ENCODE measurements at regions not wholly inside any gene's neighbourhood (a gene's known extent, or its start where the extent isn't known, plus 50 kb on each side); places are given as distances from the start of the nearest gene placed in this dataset.
"Not testable (repeated sequence)": the region's sequence is repeated elsewhere in the genome, so short reads cannot be mapped to it uniquely, and the experiment has no call there.

- Mint-ChIP-seq H3K4me1 (ENCODE audit: low read depth in 2 of 2) (no peaks in the 10 kb centered on the region), H3K9me3 (peaks cover 5% of the 10 kb centered on the region), H3K36me3 (no peaks in the 10 kb centered on the region), H3K4me3 (no peak overlapping the region), H3K27ac (no peak overlapping the region), H3K27me3 (no peaks in the 10 kb centered on the region)
- no peak for ATAC-seq
- DNase-seq (ENCODE audit: low spot score), result no peak
These were observed 734.6 kb upstream of the SLITRK1 start for GRCh38 chr13:84616864-84617263.

DNA sequence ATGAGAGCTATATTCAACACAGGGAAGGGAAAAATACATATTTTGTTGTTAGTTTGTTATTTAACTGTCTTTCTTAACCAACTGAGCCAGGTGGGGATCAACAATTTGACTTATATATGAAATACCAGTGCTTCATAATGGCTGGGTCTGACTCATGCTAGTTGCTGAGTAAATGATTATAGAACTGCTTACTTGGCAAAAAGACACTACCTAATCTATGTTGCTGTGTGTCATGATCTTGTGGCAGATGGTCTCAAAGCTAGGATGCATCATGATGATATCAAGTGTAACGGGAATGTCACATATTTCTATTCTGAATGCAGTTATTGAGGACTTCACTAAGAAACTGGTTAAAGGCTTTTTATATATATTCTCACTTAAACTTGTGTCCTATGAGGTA lies 727.4 kb upstream of the SLITRK1 start:
- Mint-ChIP-seq H3K9me3 (peaks cover 4% of the 10 kb centered on the region), H3K4me3 (no peak overlapping the region), H3K27ac (no peak overlapping the region), H3K36me3 (peaks cover 4% of the 10 kb centered on the region), H3K27me3 (no peaks in the 10 kb centered on the region), H3K4me1 (ENCODE audit: low read depth in 2 of 2) (no peaks in the 10 kb centered on the region)
- no peak for ATAC-seq
- no peak for DNase-seq (ENCODE audit: low spot score)

- peaks cover 4% of the 10 kb centered on the region for H3K36me3 Mint-ChIP-seq
- no peaks in the 10 kb centered on the region for H3K27me3 Mint-ChIP-seq
- H3K27ac Mint-ChIP-seq, result no peak overlapping the region
- no peak overlapping the region for H3K4me3 Mint-ChIP-seq
- peaks cover 8% of the 10 kb centered on the region for H3K9me3 Mint-ChIP-seq
- DNase-seq (ENCODE audit: low spot score), result no peak
- no peak for ATAC-seq
- no peaks in the 10 kb centered on the region for H3K4me1 Mint-ChIP-seq (ENCODE audit: low read depth in 2 of 2)
These were observed 725.2 kb upstream of the SLITRK1 start for GRCh38 chr13:84607261-84608013.

DNA sequence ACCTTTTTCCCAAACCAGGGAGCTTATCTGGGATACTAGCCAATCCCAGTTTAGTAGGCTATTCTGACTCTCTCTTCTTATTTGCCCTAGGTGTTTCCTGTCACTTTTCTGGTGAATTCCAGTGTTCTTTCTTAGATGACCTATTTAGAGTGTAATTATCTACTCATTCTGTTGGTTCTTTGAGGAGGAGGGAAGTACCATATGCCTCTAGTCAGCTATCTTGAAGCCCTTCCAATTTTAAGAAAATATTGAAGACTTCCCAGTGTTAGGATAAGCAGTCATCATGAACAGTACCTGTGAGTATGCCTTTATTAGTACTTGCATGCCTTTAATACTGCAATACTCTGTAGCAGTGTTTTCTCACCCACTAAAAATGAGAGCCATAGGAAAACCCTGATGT lies 724.3 kb upstream of the SLITRK1 start:
- no peak for DNase-seq (ENCODE audit: low spot score)
- peaks cover 9% of the 10 kb centered on the region for H3K9me3 Mint-ChIP-seq
- H3K27ac Mint-ChIP-seq, result no peak overlapping the region
- no peak for ATAC-seq
- H3K27me3 Mint-ChIP-seq, result no peaks in the 10 kb centered on the region
- no peak overlapping the region for H3K4me3 Mint-ChIP-seq
- H3K36me3 Mint-ChIP-seq, result peaks cover 4% of the 10 kb centered on the region
- no peaks in the 10 kb centered on the region for H3K4me1 Mint-ChIP-seq (ENCODE audit: low read depth in 2 of 2)

DNA sequence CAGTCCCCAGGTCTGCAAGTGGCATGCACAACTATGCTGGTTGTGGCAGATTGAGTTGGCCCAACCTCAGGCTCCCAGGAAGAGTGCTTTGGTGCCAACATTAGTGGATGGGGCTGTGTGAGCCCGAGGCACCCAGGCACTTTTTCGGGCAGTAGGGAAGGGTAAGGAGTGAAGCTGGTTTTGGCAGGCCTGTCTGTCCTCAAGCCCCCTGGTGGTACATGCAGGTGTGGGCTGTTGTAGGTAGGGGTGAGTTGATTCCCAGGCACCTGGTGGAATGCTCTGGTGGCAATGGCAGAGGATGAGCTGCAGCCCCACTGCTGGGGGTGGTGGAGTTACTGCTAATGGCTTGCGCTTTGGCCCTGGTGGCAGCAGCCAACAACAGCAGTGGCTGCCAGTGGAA lies 723.7 kb upstream of the SLITRK1 start:
- no peak overlapping the region for H3K4me3 Mint-ChIP-seq
- peaks cover 4% of the 10 kb centered on the region for H3K36me3 Mint-ChIP-seq
- no peaks in the 10 kb centered on the region for H3K27me3 Mint-ChIP-seq
- DNase-seq (ENCODE audit: low spot score) (no peak), ATAC-seq (peak in 1 of 2 donors; percentile 31)
- peaks cover 9% of the 10 kb centered on the region for H3K9me3 Mint-ChIP-seq
- no peak overlapping the region for H3K27ac Mint-ChIP-seq
- no peaks in the 10 kb centered on the region for H3K4me1 Mint-ChIP-seq (ENCODE audit: low read depth in 2 of 2)

- DNase-seq (ENCODE audit: low spot score) (no peak), ATAC-seq (no peak)
- Mint-ChIP-seq H3K4me1 (ENCODE audit: low read depth in 2 of 2) (no peaks in the 10 kb centered on the region), H3K36me3 (no peaks in the 10 kb centered on the region), H3K27me3 (no peaks in the 10 kb centered on the region), H3K4me3 (no peak overlapping the region), H3K27ac (no peak overlapping the region), H3K9me3 (peaks cover 5% of the 10 kb centered on the region)
These were observed 709.2 kb upstream of the SLITRK1 start for GRCh38 chr13:84591444-84591843.

- Mint-ChIP-seq H3K4me1 (ENCODE audit: low read depth in 2 of 2) (no peaks in the 10 kb centered on the region), H3K36me3 (no peaks in the 10 kb centered on the region), H3K27me3 (no peaks in the 10 kb centered on the region), H3K4me3 (no peak overlapping the region), H3K9me3 (peaks cover 5% of the 10 kb centered on the region), H3K27ac (no peak overlapping the region)
- ATAC-seq (no peak), DNase-seq (ENCODE audit: low spot score) (no peak)
These were observed 708.4 kb upstream of the SLITRK1 start for GRCh38 chr13:84590663-84591062.

DNA sequence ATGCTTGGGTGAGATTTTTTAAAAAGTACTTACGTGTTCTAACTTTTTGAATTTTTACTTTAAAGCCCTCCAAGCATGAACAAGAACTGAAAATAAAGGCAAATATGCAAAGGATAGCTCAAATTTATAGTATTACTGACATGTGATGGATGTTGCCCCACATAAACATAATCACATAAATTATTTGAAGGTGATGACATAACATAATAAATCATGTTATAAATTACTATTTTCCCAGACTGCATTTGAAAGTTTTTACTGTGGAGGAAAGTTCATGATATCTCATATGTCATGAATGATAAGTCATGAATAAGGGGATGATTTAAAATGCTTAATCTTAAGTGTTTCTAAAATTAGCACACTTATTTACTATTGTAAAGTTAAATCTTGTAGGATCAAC lies 705.7 kb upstream of the SLITRK1 start:
- Mint-ChIP-seq H3K27me3 (no peaks in the 10 kb centered on the region), H3K9me3 (peaks cover 9% of the 10 kb centered on the region), H3K4me3 (no peak overlapping the region), H3K36me3 (no peaks in the 10 kb centered on the region), H3K27ac (no peak overlapping the region), H3K4me1 (ENCODE audit: low read depth in 2 of 2) (no peaks in the 10 kb centered on the region)
- DNase-seq (ENCODE audit: low spot score) (no peak), ATAC-seq (no peak)

DNA sequence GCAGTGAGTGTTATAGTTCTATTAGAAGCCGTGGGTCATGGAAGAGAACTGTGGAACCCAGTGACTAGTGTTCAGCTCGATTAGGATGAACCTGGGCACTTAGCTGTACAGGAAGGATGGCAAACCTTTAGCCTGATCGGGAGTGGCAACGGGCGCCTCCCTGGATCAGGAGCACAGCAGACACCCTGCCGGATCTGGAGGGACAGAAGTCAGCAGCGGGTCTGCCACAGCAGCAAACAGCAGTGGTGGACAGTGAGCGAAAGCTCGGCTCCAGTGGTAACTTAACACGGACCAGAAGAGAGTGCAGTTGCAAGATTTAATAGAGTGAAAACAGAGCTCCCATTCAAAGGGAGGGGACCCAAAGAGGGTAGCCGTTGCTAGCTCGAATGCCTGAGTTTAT lies 697.6 kb upstream of the SLITRK1 start:
- not testable (repeated sequence) for DNase-seq (ENCODE audit: low spot score)

DNA sequence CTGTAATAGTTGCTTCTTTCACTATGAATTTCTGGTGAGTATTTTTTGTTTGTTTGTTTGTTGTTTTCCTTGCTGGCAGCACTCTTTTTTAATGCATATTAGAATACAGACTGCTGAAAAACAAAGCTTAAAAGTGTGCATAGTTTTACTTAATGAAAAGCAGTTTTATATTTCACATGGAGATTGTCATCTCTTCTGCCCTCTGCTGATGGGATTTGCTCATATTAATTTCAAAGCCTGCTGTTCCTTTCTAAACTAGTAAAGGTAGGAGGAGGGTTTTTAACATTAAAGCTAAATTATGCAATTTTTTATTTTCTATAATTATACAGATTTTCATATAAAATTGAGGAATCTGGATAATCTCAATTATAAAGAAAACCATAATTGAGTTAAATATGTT lies 692.6 kb upstream of the SLITRK1 start:
- no peak for ATAC-seq
- Mint-ChIP-seq H3K36me3 (no peaks in the 10 kb centered on the region), H3K9me3 (peaks cover 3% of the 10 kb centered on the region), H3K4me3 (no peak overlapping the region), H3K27me3 (no peaks in the 10 kb centered on the region), H3K27ac (no peak overlapping the region), H3K4me1 (ENCODE audit: low read depth in 2 of 2) (no peaks in the 10 kb centered on the region)
- DNase-seq (ENCODE audit: low spot score), result no peak

More for the DNA sequence above, 697.6 kb upstream of the SLITRK1 start:
- not testable (repeated sequence) for H3K27me3 Mint-ChIP-seq; H3K4me3 Mint-ChIP-seq; ATAC-seq; H3K36me3 Mint-ChIP-seq; H3K27ac Mint-ChIP-seq; H3K4me1 Mint-ChIP-seq (ENCODE audit: low read depth in 2 of 2)
- H3K9me3 Mint-ChIP-seq, result peaks cover 15% of the 10 kb centered on the region

GRCh38 chr13:84571264-84571663 lies 689.0 kb upstream of the SLITRK1 start:
- Mint-ChIP-seq H3K27me3 (no peaks in the 10 kb centered on the region), H3K36me3 (no peaks in the 10 kb centered on the region), H3K4me3 (no peak overlapping the region), H3K9me3 (peaks cover 8% of the 10 kb centered on the region), H3K4me1 (ENCODE audit: low read depth in 2 of 2) (no peaks in the 10 kb centered on the region), H3K27ac (no peak overlapping the region)
- ATAC-seq (no peak), DNase-seq (ENCODE audit: low spot score) (no peak)

DNA sequence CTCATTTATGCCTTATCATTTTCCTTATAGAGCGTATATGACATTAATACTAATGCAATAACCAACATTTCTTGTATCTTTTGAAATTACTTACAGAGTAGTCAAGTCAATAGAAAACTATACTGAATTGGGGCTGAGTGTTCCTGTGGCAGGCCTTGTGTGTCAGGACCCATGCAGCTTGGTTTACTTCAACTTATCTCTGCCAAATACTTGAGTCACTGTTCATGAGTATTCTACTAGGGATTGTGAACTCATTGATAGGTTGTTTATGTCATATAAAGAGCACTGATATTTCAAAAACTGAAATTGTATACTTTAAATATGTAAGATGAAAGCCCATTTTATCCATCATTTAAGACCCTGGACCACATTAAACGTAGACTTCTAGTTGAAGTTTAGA lies 688.6 kb upstream of the SLITRK1 start:
- Mint-ChIP-seq H3K27me3 (no peaks in the 10 kb centered on the region), H3K4me3 (no peak overlapping the region), H3K9me3 (peaks cover 8% of the 10 kb centered on the region), H3K4me1 (ENCODE audit: low read depth in 2 of 2) (no peaks in the 10 kb centered on the region), H3K27ac (no peak overlapping the region), H3K36me3 (no peaks in the 10 kb centered on the region)
- ATAC-seq, result no peak
- no peak for DNase-seq (ENCODE audit: low spot score)

DNA sequence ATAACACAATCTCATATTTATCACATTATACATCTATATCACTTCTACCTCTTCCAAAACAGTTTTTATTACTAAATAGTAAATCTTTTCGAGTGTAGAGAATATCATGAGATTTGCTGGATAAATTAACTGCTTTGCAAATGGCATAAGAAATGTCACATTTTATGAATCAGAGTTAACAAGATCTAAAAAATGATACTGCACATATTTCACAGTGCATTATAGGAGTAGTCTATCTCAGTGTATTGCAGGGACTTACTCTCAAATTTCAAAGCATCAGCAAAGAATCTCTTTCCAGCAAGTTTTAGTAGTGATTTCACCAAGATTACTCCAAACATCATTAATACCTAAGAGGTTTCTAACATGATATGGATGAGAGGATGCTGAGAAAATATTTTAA lies 687.1 kb upstream of the SLITRK1 start:
- ATAC-seq, result no peak
- H3K4me1 Mint-ChIP-seq (ENCODE audit: low read depth in 2 of 2), result no peaks in the 10 kb centered on the region
- no peak overlapping the region for H3K4me3 Mint-ChIP-seq
- no peak overlapping the region for H3K27ac Mint-ChIP-seq
- no peaks in the 10 kb centered on the region for H3K27me3 Mint-ChIP-seq
- DNase-seq (ENCODE audit: low spot score), result no peak
- peaks cover 8% of the 10 kb centered on the region for H3K9me3 Mint-ChIP-seq
- no peaks in the 10 kb centered on the region for H3K36me3 Mint-ChIP-seq

DNA sequence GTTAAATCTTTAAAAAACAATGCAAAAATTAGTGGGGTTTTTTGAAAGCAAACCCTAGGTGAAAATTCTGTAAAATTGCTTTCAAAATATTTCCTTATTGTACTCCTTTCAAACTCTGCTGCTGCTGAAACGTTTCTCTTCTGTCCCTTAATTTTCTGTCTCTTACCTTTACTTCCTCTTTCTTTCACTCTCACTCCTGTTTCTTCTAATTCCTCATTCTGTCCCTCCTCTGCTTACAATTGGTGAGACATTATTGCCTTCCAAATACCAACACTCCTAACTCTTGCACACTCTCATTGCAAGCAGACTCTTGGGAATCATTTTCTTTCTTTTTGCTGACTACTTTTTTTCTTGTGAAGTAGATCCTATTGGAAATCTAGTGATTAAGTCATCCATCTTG lies 685.6 kb upstream of the SLITRK1 start:
- H3K4me3 Mint-ChIP-seq, result no peak overlapping the region
- no peak overlapping the region for H3K27ac Mint-ChIP-seq
- no peaks in the 10 kb centered on the region for H3K4me1 Mint-ChIP-seq (ENCODE audit: low read depth in 2 of 2)
- peaks cover 11% of the 10 kb centered on the region for H3K9me3 Mint-ChIP-seq
- H3K36me3 Mint-ChIP-seq, result no peaks in the 10 kb centered on the region
- H3K27me3 Mint-ChIP-seq, result no peaks in the 10 kb centered on the region
- no peak for DNase-seq (ENCODE audit: low spot score)
- no peak for ATAC-seq

- no peaks in the 10 kb centered on the region for H3K27me3 Mint-ChIP-seq
- no peak overlapping the region for H3K27ac Mint-ChIP-seq
- no peaks in the 10 kb centered on the region for H3K4me1 Mint-ChIP-seq (ENCODE audit: low read depth in 2 of 2)
- no peaks in the 10 kb centered on the region for H3K36me3 Mint-ChIP-seq
- DNase-seq (ENCODE audit: low spot score) (no peak), ATAC-seq (no peak)
- H3K4me3 Mint-ChIP-seq, result no peak overlapping the region
- H3K9me3 Mint-ChIP-seq, result peaks cover 11% of the 10 kb centered on the region
These were observed 684.5 kb upstream of the SLITRK1 start for GRCh38 chr13:84566780-84567179.
